ENCODE measurements at regions not wholly inside any gene's neighbourhood (a gene's known extent, or its start where the extent isn't known, plus 50 kb on each side); places are given as distances from the start of the nearest gene placed in this dataset.

- TF ChIP-seq GLI4 (tag by site-specific recombination; IDR thresholded peaks at IDR 0.05) (no peak), ZNF473 (tag by site-specific recombination; IDR thresholded peaks at IDR 0.05) (no peak), GFI1B (tag by site-specific recombination; IDR thresholded peaks at IDR 0.05) (no peak)
Measured at GRCh38 chr13:79070343-79070974, 335.6 kb downstream of the RBM26 start (continued).

- Histone ChIP-seq H3K36me3 (ENCODE audit: control insufficient read depth in 2 of 2, insufficient read depth in 1 of 2, low read length in 2 of 2) (no peaks in the 10 kb centered on the region), H3K9me3 (ENCODE audit: control insufficient read depth, insufficient read depth, low read depth, low read length) (no peaks in the 10 kb centered on the region), H3K4me1 (ENCODE audit: control insufficient read depth, insufficient read depth, low read length) (no peaks in the 10 kb centered on the region), H3K27ac (ENCODE audit: extremely low read depth, low read depth, low read length) (no peak overlapping the region), H3K4me3 (ENCODE audit: low read depth, low read length) (no peak overlapping the region)
- CTCF ChIA-PET = interaction anchor here (0.7 kb wide), 1 partner anchor 1760 kb away, joined by 3 read pairs; no protein-coding TSS in a partner anchor
- POLR2A ChIA-PET = no interaction called here
- TF ChIP-seq GLIS1 (tag by site-specific recombination; IDR thresholded peaks at IDR 0.05) (no peak), ZNF747 (tag by site-specific recombination; IDR thresholded peaks at IDR 0.05) (no peak), ZNF184 (tag by site-specific recombination; IDR thresholded peaks at IDR 0.05) (no peak), ZNF658 (tag by site-specific recombination; IDR thresholded peaks at IDR 0.05) (no peak), WT1 (tag by site-specific recombination; IDR thresholded peaks at IDR 0.05) (no peak), ZBTB26 (tag by site-specific recombination; optimal IDR thresholded peaks at IDR 0.05) (no peak), ZNF792 (tag by site-specific recombination; IDR thresholded peaks at IDR 0.05) (no peak), REPIN1 (tag by site-specific recombination; IDR thresholded peaks at IDR 0.05; ENCODE audit: low read depth) (no peak), ZNF473 (tag by site-specific recombination; IDR thresholded peaks at IDR 0.05) (no peak), ZNF138 (tag by site-specific recombination; IDR thresholded peaks at IDR 0.05; ENCODE audit: borderline replicate concordance) (no peak)
Measured at GRCh38 chr13:79062291-79062690, 343.8 kb downstream of the RBM26 start.

GRCh38 chr13:79060216-79060615 is 345.8 kb downstream of the RBM26 start:
- no peaks in the 10 kb centered on the region for H3K36me3 ChIP-seq (ENCODE audit: control insufficient read depth in 2 of 2, insufficient read depth in 1 of 2, low read length in 2 of 2)
- no peak overlapping the region for H3K4me3 ChIP-seq (ENCODE audit: low read depth, low read length)
- no peak overlapping the region for H3K27ac ChIP-seq (ENCODE audit: extremely low read depth, low read depth, low read length)
- no peak for TF ChIP-seq ZNF544 (tag by site-specific recombination; IDR thresholded peaks at IDR 0.05)
- TF ChIP-seq ZNF48 (tag by site-specific recombination; IDR thresholded peaks at IDR 0.05) = no peak
- TF ChIP-seq ZNF302 (tag by site-specific recombination; IDR thresholded peaks at IDR 0.05; ENCODE audit: low read depth) = no peak
- TF ChIP-seq ZNF174 (tag by site-specific recombination; IDR thresholded peaks at IDR 0.05) = no peak
- TF ChIP-seq ZNF114 (tag by site-specific recombination; IDR thresholded peaks at IDR 0.05) = no peak
- no peak for TF ChIP-seq AEBP2 (tag by site-specific recombination; IDR thresholded peaks at IDR 0.05; ENCODE audit: borderline replicate concordance)
- no peak for TF ChIP-seq ZNF433 (tag by site-specific recombination; IDR thresholded peaks at IDR 0.05; ENCODE audit: low read depth)
- TF ChIP-seq ZNF677 (tag by site-specific recombination; IDR thresholded peaks at IDR 0.05) = no peak
- no peak for TF ChIP-seq ZNF654 (tag by site-specific recombination; IDR thresholded peaks at IDR 0.05; ENCODE audit: low read depth)
- no peaks in the 10 kb centered on the region for H3K9me3 ChIP-seq (ENCODE audit: control insufficient read depth, insufficient read depth, low read depth, low read length)
- H3K4me1 ChIP-seq (ENCODE audit: control insufficient read depth, insufficient read depth, low read length) = no peaks in the 10 kb centered on the region
- CTCF ChIA-PET = interaction anchor here (0.8 kb wide), 1 partner anchor 168 kb away, joined by 3 read pairs; no protein-coding TSS in a partner anchor
- POLR2A ChIA-PET = no interaction called here
